GM12891 (cell line): ENCODE measurements at regions not wholly inside any gene's neighbourhood (a gene's known extent, or its start where the extent isn't known, plus 50 kb on each side); places are given as distances from the start of the nearest gene placed in this dataset.

Source experiments
- POLR2A ChIP-seq: IDR thresholded peaks from 2 replicates; pipeline ENCODE4 v1.6.1; 2011; ENCODE audit warnings: low read depth, low read length, control low read depth
- POLR2AphosphoS5 ChIP-seq: IDR thresholded peaks from 2 replicates; pipeline ENCODE4 v1.6.1; 2011; ENCODE audit warnings: low read depth, low read length, control low read depth

DNA sequence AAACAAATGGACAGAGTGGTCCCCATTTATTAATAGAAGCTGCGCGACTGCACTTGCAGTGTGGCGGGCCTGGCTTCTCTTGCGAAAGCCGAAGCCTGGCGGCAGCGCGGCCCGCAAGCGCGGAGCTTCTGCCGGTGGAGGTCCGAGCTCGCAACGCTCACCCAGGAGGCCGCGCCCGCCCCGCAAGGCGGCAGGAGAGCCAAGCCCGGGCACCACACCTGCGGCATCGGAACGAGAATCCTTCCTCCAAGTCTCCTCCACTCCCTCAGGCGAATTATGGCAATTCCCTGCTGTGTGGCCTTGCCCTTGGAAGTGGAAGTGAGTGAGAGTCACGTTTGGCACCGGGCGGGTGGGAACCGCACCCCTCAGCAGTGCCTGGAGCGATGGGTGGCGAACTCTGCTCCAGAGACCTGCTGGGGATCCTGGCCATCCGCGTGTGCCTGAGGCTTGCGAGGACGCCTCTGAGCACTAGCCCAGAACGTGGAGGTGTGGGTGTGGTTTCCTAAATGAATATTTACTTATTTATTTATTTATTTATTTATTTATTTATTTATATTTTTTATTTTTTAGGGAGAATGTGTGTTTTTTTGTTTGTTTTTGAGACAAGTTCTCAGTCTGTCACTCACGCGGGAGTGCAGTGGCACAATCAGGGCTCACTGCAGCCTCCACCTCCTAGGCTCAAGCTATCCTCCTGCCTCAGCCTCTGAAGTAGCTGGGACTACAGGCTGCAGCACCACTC, 133.7 kb upstream of the UBE2E1 start:
- TF ChIP-seq POLR2A (no peak), POLR2AphosphoS5 (no peak)
